Stimulated activated CD8-positive, alpha-beta memory T cell treated with anti-CD3 and anti-CD28 coated beads, Interleukin-7, amount 100 ng/mL, for 4 hours (primary cell): ENCODE measurements at regions not wholly inside any gene's neighbourhood (a gene's known extent, or its start where the extent isn't known, plus 50 kb on each side); places are given as distances from the start of the nearest gene placed in this dataset.
"Not testable (repeated sequence)": the region's sequence is repeated elsewhere in the genome, so short reads cannot be mapped to it uniquely, and the experiment has no call there.

Experiments
- DNase-seq, 2 donors: peaks; one replicate each; pipeline ENCODE4 v3.0.0-alpha.2; 2020; ENCODE audit warnings: low read depth in 2 of 2

GRCh38 chr11:69950120-69950519 lies 128.0 kb upstream of the ANO1 start:
- no peak for DNase-seq

- DNase-seq: no peak
These were observed 127.5 kb upstream of the ANO1 start for GRCh38 chr11:69950621-69951020.

GRCh38 chr11:69951821-69952220 lies 126.3 kb upstream of the ANO1 start:
- no peak for DNase-seq

GRCh38 chr11:69952229-69952975 lies 125.7 kb upstream of the ANO1 start:
- DNase-seq: not testable (repeated sequence)

GRCh38 chr11:69953356-69953755 lies 124.8 kb upstream of the ANO1 start:
- no peak for DNase-seq

- no peak for DNase-seq
These were observed 123.4 kb upstream of the ANO1 start for GRCh38 chr11:69954756-69955155.

GRCh38 chr11:69956669-69957190 lies 121.4 kb upstream of the ANO1 start:
- no peak for DNase-seq

GRCh38 chr11:69957849-69958248 lies 120.3 kb upstream of the ANO1 start:
- no peak for DNase-seq

- DNase-seq: no peak
These were observed 119.8 kb upstream of the ANO1 start for GRCh38 chr11:69958308-69958707.

- DNase-seq: no peak
These were observed 118.7 kb upstream of the ANO1 start for GRCh38 chr11:69959461-69959860.

- DNase-seq: no peak
These were observed 116.4 kb upstream of the ANO1 start for GRCh38 chr11:69961738-69962137.

GRCh38 chr11:69962152-69962551 lies 116.0 kb upstream of the ANO1 start:
- no peak for DNase-seq

GRCh38 chr11:69963533-69964246 lies 114.4 kb upstream of the ANO1 start:
- no peak for DNase-seq

- no peak for DNase-seq
These were observed 113.9 kb upstream of the ANO1 start for GRCh38 chr11:69964247-69964643.

GRCh38 chr11:69965821-69966582 lies 112.1 kb upstream of the ANO1 start:
- no peak for DNase-seq

GRCh38 chr11:69966583-69966835 lies 111.6 kb upstream of the ANO1 start:
- DNase-seq: no peak

- no peak for DNase-seq
These were observed 111.1 kb upstream of the ANO1 start for GRCh38 chr11:69966910-69967483.

GRCh38 chr11:69967484-69967883 lies 110.6 kb upstream of the ANO1 start:
- no peak for DNase-seq

- no peak for DNase-seq
These were observed 109.4 kb upstream of the ANO1 start for GRCh38 chr11:69968396-69969347.

GRCh38 chr11:69969890-69970784 lies 108.0 kb upstream of the ANO1 start:
- no peak for DNase-seq
